ENCODE measurements at regions not wholly inside any gene's neighbourhood (a gene's known extent, or its start where the extent isn't known, plus 50 kb on each side); places are given as distances from the start of the nearest gene placed in this dataset.
A peak's percentile ranks its signal among the peaks of the same experiment; 100 is the strongest.

DNA sequence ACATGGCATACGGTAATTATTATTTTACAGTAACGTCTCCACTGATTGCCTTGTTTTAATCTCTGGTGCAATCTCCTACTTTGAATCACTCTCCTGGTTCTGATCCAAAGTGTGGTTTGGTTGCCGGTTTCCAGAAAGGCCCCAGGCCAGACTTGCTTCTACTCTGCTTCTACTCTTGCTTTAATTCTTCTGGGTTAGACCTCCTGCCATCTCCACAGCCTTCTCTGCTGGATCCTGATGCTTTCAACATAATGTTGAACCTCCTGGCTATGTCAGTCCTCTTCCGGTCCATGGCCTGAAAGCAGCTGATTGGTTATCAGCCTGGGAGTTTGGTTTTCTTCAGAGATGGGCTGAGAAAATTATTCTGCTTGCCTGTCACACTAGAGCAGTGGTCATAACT lies 266.5 kb upstream of the RIMS1 start:
- H3K4me3 ChIP-seq (ENCODE audit: low read depth, low read length) = no peak overlapping the region
- no peak for DNase-seq (ENCODE audit: low read depth)
- TF ChIP-seq, protein P1, sequence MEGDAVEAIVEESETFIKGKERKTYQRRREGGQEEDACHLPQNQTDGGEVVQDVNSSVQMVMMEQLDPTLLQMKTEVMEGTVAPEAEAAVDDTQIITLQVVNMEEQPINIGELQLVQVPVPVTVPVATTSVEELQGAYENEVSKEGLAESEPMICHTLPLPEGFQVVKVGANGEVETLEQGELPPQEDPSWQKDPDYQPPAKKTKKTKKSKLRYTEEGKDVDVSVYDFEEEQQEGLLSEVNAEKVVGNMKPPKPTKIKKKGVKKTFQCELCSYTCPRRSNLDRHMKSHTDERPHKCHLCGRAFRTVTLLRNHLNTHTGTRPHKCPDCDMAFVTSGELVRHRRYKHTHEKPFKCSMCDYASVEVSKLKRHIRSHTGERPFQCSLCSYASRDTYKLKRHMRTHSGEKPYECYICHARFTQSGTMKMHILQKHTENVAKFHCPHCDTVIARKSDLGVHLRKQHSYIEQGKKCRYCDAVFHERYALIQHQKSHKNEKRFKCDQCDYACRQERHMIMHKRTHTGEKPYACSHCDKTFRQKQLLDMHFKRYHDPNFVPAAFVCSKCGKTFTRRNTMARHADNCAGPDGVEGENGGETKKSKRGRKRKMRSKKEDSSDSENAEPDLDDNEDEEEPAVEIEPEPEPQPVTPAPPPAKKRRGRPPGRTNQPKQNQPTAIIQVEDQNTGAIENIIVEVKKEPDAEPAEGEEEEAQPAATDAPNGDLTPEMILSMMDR (IDR thresholded peaks at IDR 0.05; ENCODE audit: control insufficient read depth, extremely low read depth, insufficient read depth) = no peak

- no peak for DNase-seq (ENCODE audit: low read depth)
- H3K4me3 ChIP-seq (ENCODE audit: low read depth, low read length) = no peak overlapping the region
- TF ChIP-seq, protein P1 (IDR thresholded peaks at IDR 0.05; ENCODE audit: control insufficient read depth, extremely low read depth, insufficient read depth) = peak; percentile 53
These were observed 264.3 kb upstream of the RIMS1 start for GRCh38 chr6:71621918-71622519.

DNA sequence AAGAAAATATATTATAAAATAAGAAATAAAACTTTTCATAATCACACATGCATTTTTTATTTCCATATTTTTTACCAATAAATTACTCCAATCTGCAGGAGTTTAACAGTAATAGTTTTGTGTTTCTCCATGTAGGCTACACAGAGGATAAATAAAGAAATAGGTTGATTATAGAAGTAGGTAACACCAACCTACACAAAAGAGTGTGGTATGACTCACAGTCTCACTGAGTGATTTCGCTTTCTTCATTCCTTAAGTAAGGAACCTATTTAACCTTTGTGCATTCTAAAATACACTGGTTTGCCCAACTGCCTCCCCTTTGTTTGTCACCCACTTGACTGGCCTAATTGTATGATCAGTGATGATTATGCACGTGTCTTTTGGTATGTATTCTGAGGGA lies 244.2 kb upstream of the RIMS1 start:
- TF ChIP-seq, protein P1 (IDR thresholded peaks at IDR 0.05; ENCODE audit: control insufficient read depth, extremely low read depth, insufficient read depth) = no peak
- no peak overlapping the region for H3K4me3 ChIP-seq (ENCODE audit: low read depth, low read length)
- DNase-seq (ENCODE audit: low read depth) = no peak

- no peak for DNase-seq (ENCODE audit: low read depth)
- TF ChIP-seq, protein P1 (IDR thresholded peaks at IDR 0.05; ENCODE audit: control insufficient read depth, extremely low read depth, insufficient read depth) = no peak
These were observed 243.6 kb upstream of the RIMS1 start for GRCh38 chr6:71642793-71643192.

DNA sequence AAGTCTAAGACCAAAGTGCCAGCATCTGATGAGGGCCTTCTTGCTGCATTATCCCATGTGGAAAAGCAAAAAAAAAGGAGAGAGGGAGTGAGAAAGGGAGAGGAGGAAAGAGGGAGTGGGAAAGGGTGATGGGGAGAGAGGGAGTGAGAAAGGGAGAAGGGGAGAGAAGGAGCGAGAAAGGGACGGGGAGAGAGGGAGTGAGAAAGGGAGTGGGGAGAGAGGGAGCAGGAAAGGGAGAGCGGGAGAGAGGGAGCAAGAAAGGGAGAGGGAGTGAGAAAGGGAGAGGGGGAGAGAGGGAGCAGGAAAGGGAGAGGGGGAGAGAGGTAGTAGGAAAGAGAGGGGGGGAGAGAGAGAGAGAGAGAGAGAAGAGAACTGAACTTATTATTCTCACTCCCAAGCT lies 241.1 kb upstream of the RIMS1 start:
- TF ChIP-seq, protein P1 (IDR thresholded peaks at IDR 0.05; ENCODE audit: control insufficient read depth, extremely low read depth, insufficient read depth) = no peak
- DNase-seq (ENCODE audit: low read depth) = no peak
- no peak overlapping the region for H3K4me3 ChIP-seq (ENCODE audit: low read depth, low read length)

More at GRCh38 chr6:71642793-71643192, 243.6 kb upstream of the RIMS1 start:
- no peak overlapping the region for H3K4me3 ChIP-seq (ENCODE audit: low read depth, low read length)

GRCh38 chr6:71649915-71650314 lies 236.4 kb upstream of the RIMS1 start:
- no peak for DNase-seq (ENCODE audit: low read depth)
- TF ChIP-seq, protein P1 (IDR thresholded peaks at IDR 0.05; ENCODE audit: control insufficient read depth, extremely low read depth, insufficient read depth) = no peak
- H3K4me3 ChIP-seq (ENCODE audit: low read depth, low read length) = no peak overlapping the region

- DNase-seq (ENCODE audit: low read depth) = no peak
- TF ChIP-seq, protein P1 (IDR thresholded peaks at IDR 0.05; ENCODE audit: control insufficient read depth, extremely low read depth, insufficient read depth) = no peak
- H3K4me3 ChIP-seq (ENCODE audit: low read depth, low read length) = no peak overlapping the region
These were observed 234.7 kb upstream of the RIMS1 start for GRCh38 chr6:71651636-71652035.
